Ovary (tissue), 7 donors: ENCODE measurements at regions not wholly inside any gene's neighbourhood (a gene's known extent, or its start where the extent isn't known, plus 50 kb on each side); places are given as distances from the start of the nearest gene placed in this dataset.

Experiments used
- DNase-seq, 5 donors: peaks; one replicate each; pipeline ENCODE4 v3.0.0-alpha.2; 2019 to 2020
- H3K27ac ChIP-seq, 2 donors: fragments of 200-600 bp; one replicate each; pipeline versions ENCODE4 v1.5.1 to v1.8.0; 2019 to 2022
- H3K27me3 ChIP-seq: fragments of 200-600 bp; one replicate; pipeline ENCODE4 v1.8.0; 2022
- H3K36me3 ChIP-seq: fragments of 200-600 bp; sonication (generic); one replicate; pipeline ENCODE4 v1.5.1; 2019
- H3K4me1 ChIP-seq: one replicate; pipeline ENCODE4 v1.8.1; 2013; ENCODE audit warnings: mild to moderate bottlenecking, moderate library complexity; ENCODE audit not compliant: insufficient read depth
- H3K4me3 ChIP-seq: fragments of 200-600 bp; sonication (generic); one replicate; pipeline ENCODE4 v1.5.1; 2017
- H3K9me3 ChIP-seq, 2 donors: fragments of 200-600 bp in 1 of 2; sonication (generic) in 1 of 2; one replicate each; pipeline versions ENCODE4 v1.5.1 to v1.8.1; 2013 to 2019; ENCODE audit warnings: mild to moderate bottlenecking in 1 of 2, moderate library complexity in 1 of 2
- EP300 ChIP-seq: sonication (generic); formaldehyde crosslinking; IDR thresholded peaks from one replicate; pipeline ENCODE4 v1.6.1; 2017; ENCODE audit warnings: antibody characterized with exemption
- POLR2A ChIP-seq: fragments of 450-650 bp; IDR thresholded peaks from one replicate; pipeline ENCODE4 v1.6.1; 2017; ENCODE audit warnings: antibody characterized with exemption, mild to moderate bottlenecking, moderate library complexity
- WGBS, 3 donors: extraction: QIAGEN DNeasy Blood & Tissue Kit in 1 of 3; methylation state at CpG; one replicate each; pipeline versions ENCODE4 v1.1.5 to v1.1.7; 2013 to 2017; 5-methylcytosine and 5-hydroxymethylcytosine counted together
- intact Hi-C, 4 donors: fragments of 100-400 bp; cut with DNase I; formaldehyde crosslinking; loops; one replicate each; pipeline versions ENCODE4 v1.11.0 to v1.15.1; 2022 to 2023
- TF ChIP-seq, protein P1 (sequence below), 3 donors: fragments of 450-650 bp in 2 of 3; fragments of 200-600 bp in 1 of 3; IDR thresholded peaks; one replicate each; pipeline versions ENCODE4 v1.5.1 to v1.8.0; 2016 to 2022; ENCODE audit warnings: antibody characterized with exemption in 3 of 3, mild to moderate bottlenecking in 1 of 3
- donor health status: DM: no; HTN: no; CAD: no; lungs with moderate emphysema.
- donor health status: DM: no; HTN: no; CAD: no.
- donor health status: Bipolar disorder and iron deficiency.
- donor health status: DM: no; HTN: no; CAD: no.
- donor health status: DM: yes; HTN: yes; CAD: no.

- DNase-seq = no peak
- Histone ChIP-seq H3K4me3 (no peak overlapping the region), H3K27ac (no peak overlapping the region), H3K9me3 (no peaks in the 10 kb centered on the region), H3K4me1 (no peaks in the 10 kb centered on the region), H3K36me3 (no peaks in the 10 kb centered on the region), H3K27me3 (no peaks in the 10 kb centered on the region)
- TF ChIP-seq, protein P1, sequence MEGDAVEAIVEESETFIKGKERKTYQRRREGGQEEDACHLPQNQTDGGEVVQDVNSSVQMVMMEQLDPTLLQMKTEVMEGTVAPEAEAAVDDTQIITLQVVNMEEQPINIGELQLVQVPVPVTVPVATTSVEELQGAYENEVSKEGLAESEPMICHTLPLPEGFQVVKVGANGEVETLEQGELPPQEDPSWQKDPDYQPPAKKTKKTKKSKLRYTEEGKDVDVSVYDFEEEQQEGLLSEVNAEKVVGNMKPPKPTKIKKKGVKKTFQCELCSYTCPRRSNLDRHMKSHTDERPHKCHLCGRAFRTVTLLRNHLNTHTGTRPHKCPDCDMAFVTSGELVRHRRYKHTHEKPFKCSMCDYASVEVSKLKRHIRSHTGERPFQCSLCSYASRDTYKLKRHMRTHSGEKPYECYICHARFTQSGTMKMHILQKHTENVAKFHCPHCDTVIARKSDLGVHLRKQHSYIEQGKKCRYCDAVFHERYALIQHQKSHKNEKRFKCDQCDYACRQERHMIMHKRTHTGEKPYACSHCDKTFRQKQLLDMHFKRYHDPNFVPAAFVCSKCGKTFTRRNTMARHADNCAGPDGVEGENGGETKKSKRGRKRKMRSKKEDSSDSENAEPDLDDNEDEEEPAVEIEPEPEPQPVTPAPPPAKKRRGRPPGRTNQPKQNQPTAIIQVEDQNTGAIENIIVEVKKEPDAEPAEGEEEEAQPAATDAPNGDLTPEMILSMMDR (IDR thresholded peaks at IDR 0.05) = no peak
- TF ChIP-seq POLR2A (no peak), EP300 (no peak)
- intact Hi-C loops = no loop called here
- WGBS, 3 donors = 69 to 77% (median 71%) methylated on average over 1 of the region's 1 CpG
Observed at GRCh38 chr2:103233691-103234090, 471.9 kb downstream of the TMEM182 start.

GRCh38 chr2:103235283-103235682, 473.5 kb downstream of the TMEM182 start:
- WGBS, 3 donors = 33 to 53% (median 46%) methylated on average over 1 of the region's 1 CpG
- H3K9me3 ChIP-seq = no peaks in the 10 kb centered on the region
- H3K36me3 ChIP-seq = no peaks in the 10 kb centered on the region
- H3K4me3 ChIP-seq = no peak overlapping the region
- intact Hi-C loops = loop anchor here in 1 of 4 donors (5.0 kb wide), 1 partner anchor 418 kb away; no protein-coding TSS in a partner anchor
- H3K27ac ChIP-seq = no peak overlapping the region
- no peaks in the 10 kb centered on the region for H3K27me3 ChIP-seq
- DNase-seq = no peak
- no peaks in the 10 kb centered on the region for H3K4me1 ChIP-seq
- TF ChIP-seq POLR2A (no peak), EP300 (no peak)
- TF ChIP-seq, protein P1 (IDR thresholded peaks at IDR 0.05) = no peak

- Histone ChIP-seq H3K27ac (no peak overlapping the region), H3K4me3 (no peak overlapping the region), H3K27me3 (no peaks in the 10 kb centered on the region), H3K4me1 (no peaks in the 10 kb centered on the region), H3K36me3 (no peaks in the 10 kb centered on the region), H3K9me3 (no peaks in the 10 kb centered on the region)
- TF ChIP-seq, protein P1 (IDR thresholded peaks at IDR 0.05) = no peak
- TF ChIP-seq EP300 = no peak
- TF ChIP-seq POLR2A = no peak
- no peak for DNase-seq
- intact Hi-C loops = no loop called here
- 87 to 91% (median 89%) methylated on average over 4 of the region's 4 CpGs for WGBS, 3 donors
Observed at GRCh38 chr2:103249462-103249861, 487.6 kb downstream of the TMEM182 start.

GRCh38 chr2:103252781-103253180, 490.9 kb downstream of the TMEM182 start:
- H3K27me3 ChIP-seq = no peaks in the 10 kb centered on the region
- DNase-seq = no peak
- TF ChIP-seq EP300 (no peak), POLR2A (no peak)
- TF ChIP-seq, protein P1 (IDR thresholded peaks at IDR 0.05) = no peak
- H3K4me3 ChIP-seq = no peak overlapping the region
- 56 to 71% (median 65%) methylated on average over 3 of the region's 3 CpGs for WGBS, 3 donors
- H3K36me3 ChIP-seq = no peaks in the 10 kb centered on the region
- H3K27ac ChIP-seq = no peak overlapping the region
- no peaks in the 10 kb centered on the region for H3K9me3 ChIP-seq
- intact Hi-C loops = no loop called here
- no peaks in the 10 kb centered on the region for H3K4me1 ChIP-seq

DNA sequence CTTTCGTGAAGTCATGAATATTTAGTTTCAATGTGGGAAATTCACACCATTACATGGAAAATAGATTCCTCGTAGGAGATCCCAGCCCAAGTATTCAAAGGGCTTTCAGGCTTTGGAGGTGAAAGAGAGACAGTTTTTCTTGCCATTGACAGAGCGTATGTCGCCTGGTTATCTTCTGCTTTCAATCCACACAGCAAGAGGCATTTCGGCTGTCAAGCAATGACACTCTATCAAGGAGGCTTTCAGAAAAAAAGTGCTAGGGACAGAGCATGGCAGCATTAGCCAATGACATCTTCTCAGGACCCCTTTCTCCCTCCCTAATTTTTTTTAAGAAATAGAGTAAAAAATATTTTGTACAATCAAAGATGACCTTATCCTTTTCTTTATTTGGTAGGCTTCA, 492.8 kb downstream of the TMEM182 start:
- no peak overlapping the region for H3K4me3 ChIP-seq
- no peaks in the 10 kb centered on the region for H3K36me3 ChIP-seq
- no peaks in the 10 kb centered on the region for H3K27me3 ChIP-seq
- intact Hi-C loops = no loop called here
- H3K4me1 ChIP-seq = no peaks in the 10 kb centered on the region
- TF ChIP-seq POLR2A = no peak
- no peak for TF ChIP-seq EP300
- TF ChIP-seq, protein P1 (IDR thresholded peaks at IDR 0.05) = no peak
- WGBS, 3 donors = 44 to 71% (median 47%) methylated on average over 5 of the region's 5 CpGs
- DNase-seq = no peak
- H3K9me3 ChIP-seq = no peaks in the 10 kb centered on the region
- no peak overlapping the region for H3K27ac ChIP-seq
